Mucosa of descending colon (tissue), 3 donors: ENCODE measurements at regions not wholly inside any gene's neighbourhood (a gene's known extent, or its start where the extent isn't known, plus 50 kb on each side); places are given as distances from the start of the nearest gene placed in this dataset.

Experiments
- ATAC-seq: fragments of 200-7000 bp; cut with Tn5 transposase; one replicate; pipeline ENCODE4 v1.9.1; 2020; ENCODE audit warnings: mild to moderate bottlenecking, moderate library complexity
- DNase-seq, 3 donors: peaks; one replicate each; pipeline ENCODE4 v3.0.0-alpha.2; 2020
- H3K36me3 ChIP-seq: fragments of 200-600 bp; one replicate; pipeline ENCODE4 v1.8.0; 2021; ENCODE audit warnings: low read depth, mild to moderate bottlenecking
- H3K4me1 ChIP-seq: fragments of 200-600 bp; one replicate; pipeline ENCODE4 v1.8.0; 2021; ENCODE audit warnings: low read depth, mild to moderate bottlenecking
- H3K4me3 ChIP-seq: fragments of 200-600 bp; one replicate; pipeline ENCODE4 v1.8.0; 2021; ENCODE audit warnings: mild to moderate bottlenecking
- H3K9me3 ChIP-seq: fragments of 200-600 bp; one replicate; pipeline ENCODE4 v1.8.0; 2021; ENCODE audit warnings: mild to moderate bottlenecking
- CTCF ChIP-seq: fragments of 200-600 bp; IDR thresholded peaks from one replicate; pipeline ENCODE4 v1.8.0; 2022; ENCODE audit warnings: antibody characterized with exemption, mild to moderate bottlenecking
- intact Hi-C, 2 donors: fragments of 100-400 bp; cut with DNase I in 1 of 2; cut with micrococcal nuclease in 1 of 2; formaldehyde crosslinking; loops; one replicate each; pipeline versions ENCODE4 v1.11.0 to v1.11.1; 2022; cut with DNase I, micrococcal nuclease
- donor health status: DM: no; HTN: no; CAD: no; lungs with moderate emphysema.
- donor health status: DM: no; HTN: no; CAD: no.
- donor health status: DM: no; HTN: yes; CAD: no.

- Histone ChIP-seq H3K4me1 (no peaks in the 10 kb centered on the region), H3K36me3 (no peaks in the 10 kb centered on the region), H3K9me3 (no peaks in the 10 kb centered on the region), H3K4me3 (no peak overlapping the region)
- DNase-seq (no peak), ATAC-seq (no peak)
- TF ChIP-seq CTCF = no peak
- intact Hi-C loops = no loop called here
Observed at GRCh38 chr2:83015900-83016299, 1443.2 kb downstream of the SUCLG1 start.

- DNase-seq = no peak
- H3K9me3 ChIP-seq = no peaks in the 10 kb centered on the region
- H3K4me3 ChIP-seq = no peak overlapping the region
- H3K4me1 ChIP-seq = no peaks in the 10 kb centered on the region
- no peak for TF ChIP-seq CTCF
- intact Hi-C loops = no loop called here
- no peaks in the 10 kb centered on the region for H3K36me3 ChIP-seq
- ATAC-seq = no peak
Observed at GRCh38 chr2:83015035-83015715, 1443.9 kb downstream of the SUCLG1 start.

- intact Hi-C loops = no loop called here
- no peak for DNase-seq
- Histone ChIP-seq H3K36me3 (no peaks in the 10 kb centered on the region), H3K4me3 (no peak overlapping the region), H3K9me3 (no peaks in the 10 kb centered on the region), H3K4me1 (no peaks in the 10 kb centered on the region)
- no peak for TF ChIP-seq CTCF
- ATAC-seq = no peak
Observed at GRCh38 chr2:83014462-83014861, 1444.6 kb downstream of the SUCLG1 start.

GRCh38 chr2:83006961-83007360 is 1452.1 kb downstream of the SUCLG1 start:
- no peak for TF ChIP-seq CTCF
- no peak for DNase-seq
- no peaks in the 10 kb centered on the region for H3K9me3 ChIP-seq
- no peaks in the 10 kb centered on the region for H3K4me1 ChIP-seq
- H3K4me3 ChIP-seq = no peak overlapping the region
- intact Hi-C loops = no loop called here
- ATAC-seq = no peak
- no peaks in the 10 kb centered on the region for H3K36me3 ChIP-seq

GRCh38 chr2:83003555-83003954 is 1455.5 kb downstream of the SUCLG1 start:
- Histone ChIP-seq H3K4me3 (no peak overlapping the region), H3K9me3 (no peaks in the 10 kb centered on the region), H3K4me1 (no peaks in the 10 kb centered on the region), H3K36me3 (no peaks in the 10 kb centered on the region)
- TF ChIP-seq CTCF = no peak
- ATAC-seq (no peak), DNase-seq (no peak)
- intact Hi-C loops = no loop called here

- intact Hi-C loops = no loop called here
- no peak for DNase-seq
- ATAC-seq = no peak
- Histone ChIP-seq H3K4me3 (no peak overlapping the region), H3K36me3 (no peaks in the 10 kb centered on the region), H3K9me3 (no peaks in the 10 kb centered on the region), H3K4me1 (no peaks in the 10 kb centered on the region)
- no peak for TF ChIP-seq CTCF
Observed at GRCh38 chr2:83002706-83003105, 1456.4 kb downstream of the SUCLG1 start.
